22Rv1 (cell line): ENCODE measurements at regions not wholly inside any gene's neighbourhood (a gene's known extent, or its start where the extent isn't known, plus 50 kb on each side); places are given as distances from the start of the nearest gene placed in this dataset.

Experiments
- ZFX ChIP-seq: fragments of 450-650 bp; IDR thresholded peaks from 2 replicates; pipeline ENCODE4 v1.6.1; 2017; ENCODE audit warnings: antibody characterized with exemption, borderline replicate concordance
- TF ChIP-seq, protein P1 (sequence below): fragments of 450-650 bp; IDR thresholded peaks from 2 replicates; pipeline ENCODE4 v1.5.1; 2017; ENCODE audit warnings: mild to moderate bottlenecking

DNA sequence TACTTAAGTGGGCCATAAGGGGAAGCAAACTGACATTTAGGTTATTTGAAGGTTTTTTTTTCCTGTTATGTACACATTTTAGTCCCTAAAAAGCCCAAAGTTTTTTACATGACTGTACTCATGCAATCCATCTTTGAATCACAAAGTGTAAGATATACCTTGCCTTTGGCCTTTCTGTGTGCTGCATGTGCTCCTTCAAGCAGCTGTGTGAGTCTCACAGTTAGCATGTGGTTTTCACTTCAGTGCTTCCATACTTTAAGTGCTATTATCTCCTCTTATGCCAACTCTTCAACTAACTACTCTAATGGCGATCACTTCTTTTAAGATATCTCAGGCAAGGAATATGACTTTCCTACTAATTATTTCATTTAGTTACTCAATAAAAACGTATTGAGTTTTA lies 597.1 kb upstream of the ACVR2A start:
- TF ChIP-seq, protein P1, sequence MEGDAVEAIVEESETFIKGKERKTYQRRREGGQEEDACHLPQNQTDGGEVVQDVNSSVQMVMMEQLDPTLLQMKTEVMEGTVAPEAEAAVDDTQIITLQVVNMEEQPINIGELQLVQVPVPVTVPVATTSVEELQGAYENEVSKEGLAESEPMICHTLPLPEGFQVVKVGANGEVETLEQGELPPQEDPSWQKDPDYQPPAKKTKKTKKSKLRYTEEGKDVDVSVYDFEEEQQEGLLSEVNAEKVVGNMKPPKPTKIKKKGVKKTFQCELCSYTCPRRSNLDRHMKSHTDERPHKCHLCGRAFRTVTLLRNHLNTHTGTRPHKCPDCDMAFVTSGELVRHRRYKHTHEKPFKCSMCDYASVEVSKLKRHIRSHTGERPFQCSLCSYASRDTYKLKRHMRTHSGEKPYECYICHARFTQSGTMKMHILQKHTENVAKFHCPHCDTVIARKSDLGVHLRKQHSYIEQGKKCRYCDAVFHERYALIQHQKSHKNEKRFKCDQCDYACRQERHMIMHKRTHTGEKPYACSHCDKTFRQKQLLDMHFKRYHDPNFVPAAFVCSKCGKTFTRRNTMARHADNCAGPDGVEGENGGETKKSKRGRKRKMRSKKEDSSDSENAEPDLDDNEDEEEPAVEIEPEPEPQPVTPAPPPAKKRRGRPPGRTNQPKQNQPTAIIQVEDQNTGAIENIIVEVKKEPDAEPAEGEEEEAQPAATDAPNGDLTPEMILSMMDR, result no peak
- no peak for TF ChIP-seq ZFX
